Osteoblast (primary cell): ENCODE measurements at regions not wholly inside any gene's neighbourhood (a gene's known extent, or its start where the extent isn't known, plus 50 kb on each side); places are given as distances from the start of the nearest gene placed in this dataset.

Experiments
- DNase-seq: peaks from one replicate; pipeline ENCODE4 v3.0.0; 2011; ENCODE audit warnings: low spot score, mixed read lengths; ENCODE audit not compliant: insufficient read length; ENCODE audit errors: missing footprints
- H2AFZ ChIP-seq: 2 replicates; pipeline ENCODE4 v1.6.0; 2011; ENCODE audit warnings: mild to moderate bottlenecking, low read length
- H3K27ac ChIP-seq: 2 replicates; pipeline ENCODE4 v1.5.1; 2011; ENCODE audit warnings: mild to moderate bottlenecking, low read depth, low read length, moderate library complexity
- H3K27me3 ChIP-seq: 2 replicates; pipeline ENCODE4 v1.6.0; 2012; ENCODE audit warnings: mild to moderate bottlenecking, control low read depth, inconsistent platforms, low read length, moderate library complexity; ENCODE audit not compliant: insufficient read depth
- H3K36me3 ChIP-seq: 2 replicates; pipeline ENCODE4 v1.5.1; 2011; ENCODE audit warnings: mild to moderate bottlenecking, low read length, control low read depth, moderate library complexity; ENCODE audit not compliant: insufficient read depth
- H3K4me1 ChIP-seq: 2 replicates; pipeline ENCODE4 v1.5.1; 2011; ENCODE audit warnings: mild to moderate bottlenecking, low read length, control low read depth, moderate library complexity; ENCODE audit not compliant: insufficient read depth
- H3K4me2 ChIP-seq: 2 replicates; pipeline ENCODE4 v1.6.0; 2011; ENCODE audit warnings: mild to moderate bottlenecking, low read length; ENCODE audit not compliant: insufficient read depth
- H3K4me3 ChIP-seq: fragments of 200-600 bp; sonication (generic); 3 replicates; pipeline ENCODE4 v1.5.1; 2012; ENCODE audit warnings: mild to moderate bottlenecking, low read length, inconsistent platforms; ENCODE audit not compliant: insufficient read depth
- H3K79me2 ChIP-seq: 2 replicates; pipeline ENCODE4 v1.6.0; 2012; ENCODE audit warnings: mild to moderate bottlenecking, low read length, control low read depth, inconsistent platforms; ENCODE audit not compliant: insufficient read depth
- H3K9me3 ChIP-seq: 2 replicates; pipeline ENCODE4 v1.5.1; 2011; ENCODE audit warnings: low read depth, low read length, control low read depth
- H4K20me1 ChIP-seq: 2 replicates; pipeline ENCODE4 v1.6.0; 2012; ENCODE audit warnings: mild to moderate bottlenecking, low read length, control low read depth; ENCODE audit not compliant: insufficient read depth
- CTCF ChIP-seq: IDR thresholded peaks from 2 replicates; pipeline ENCODE4 v1.5.1; 2011; ENCODE audit warnings: mild to moderate bottlenecking, low read depth, low read length, moderate library complexity; ENCODE audit errors: extremely low read depth

GRCh38 chr10:64558094-64558835 is 1037.1 kb downstream of the REEP3 start:
- Histone ChIP-seq H4K20me1 (no peaks in the 10 kb centered on the region), H3K36me3 (no peaks in the 10 kb centered on the region), H3K27me3 (no peaks in the 10 kb centered on the region), H3K4me3 (no peak overlapping the region), H3K4me1 (no peaks in the 10 kb centered on the region), H3K79me2 (no peaks in the 10 kb centered on the region), H2AFZ (no peak overlapping the region), H3K9me3 (no peaks in the 10 kb centered on the region), H3K4me2 (no peak overlapping the region), H3K27ac (no peak overlapping the region)
- no peak for DNase-seq
- TF ChIP-seq CTCF, result no peak

GRCh38 chr10:64571056-64571455 is 1049.9 kb downstream of the REEP3 start:
- Histone ChIP-seq H3K4me2 (no peak overlapping the region), H3K27ac (no peak overlapping the region), H3K4me3 (no peak overlapping the region), H4K20me1 (no peaks in the 10 kb centered on the region), H3K36me3 (no peaks in the 10 kb centered on the region), H3K27me3 (no peaks in the 10 kb centered on the region), H3K4me1 (no peaks in the 10 kb centered on the region), H3K79me2 (no peaks in the 10 kb centered on the region), H3K9me3 (peaks cover 2% of the 10 kb centered on the region), H2AFZ (no peak overlapping the region)
- no peak for TF ChIP-seq CTCF
- no peak for DNase-seq

GRCh38 chr10:64573623-64574325 is 1052.6 kb downstream of the REEP3 start:
- Histone ChIP-seq H3K4me1 (no peaks in the 10 kb centered on the region), H3K27ac (no peak overlapping the region), H3K79me2 (no peaks in the 10 kb centered on the region), H3K9me3 (peaks cover 2% of the 10 kb centered on the region), H3K4me2 (no peak overlapping the region), H3K27me3 (no peaks in the 10 kb centered on the region), H3K36me3 (no peaks in the 10 kb centered on the region), H2AFZ (no peak overlapping the region), H4K20me1 (no peaks in the 10 kb centered on the region), H3K4me3 (no peak overlapping the region)
- DNase-seq, result no peak
- no peak for TF ChIP-seq CTCF

- no peaks in the 10 kb centered on the region for H3K4me1 ChIP-seq
- no peak overlapping the region for H3K4me3 ChIP-seq
- no peaks in the 10 kb centered on the region for H3K36me3 ChIP-seq
- H3K4me2 ChIP-seq, result no peak overlapping the region
- H3K27me3 ChIP-seq, result no peaks in the 10 kb centered on the region
- H3K79me2 ChIP-seq, result no peaks in the 10 kb centered on the region
- no peaks in the 10 kb centered on the region for H4K20me1 ChIP-seq
- no peak for DNase-seq
- no peak overlapping the region for H3K27ac ChIP-seq
- H2AFZ ChIP-seq, result no peak overlapping the region
- TF ChIP-seq CTCF, result no peak
- peaks cover 2% of the 10 kb centered on the region for H3K9me3 ChIP-seq
Measured at GRCh38 chr10:64574371-64574770, 1053.2 kb downstream of the REEP3 start.
